SK-N-SH (cell line): ENCODE measurements at regions not wholly inside any gene's neighbourhood (a gene's known extent, or its start where the extent isn't known, plus 50 kb on each side); places are given as distances from the start of the nearest gene placed in this dataset.

Source experiments
- CTCF ChIA-PET: fragments of 300-600, 350-600 bp; formaldehyde crosslinking; extraction: SDS; loops from one replicate; lab custom pipeline; 2021; lab: Yijun Ruan, JAX
- POLR2A ChIA-PET: fragments of 350-600 bp; sonication (Branson Sonifier 250); formaldehyde crosslinking; extraction: SDS; loops from one replicate; lab custom pipeline; 2020; ENCODE audit warnings: antibody characterized with exemption, inconsistent platforms; lab: Yijun Ruan, JAX
- DNase-seq: peaks from one replicate; pipeline ENCODE4 v3.0.0; 2012
- H2AFZ ChIP-seq: fragments of 200-600 bp; sonication (generic); 2 replicates; pipeline ENCODE4 v1.8.1; 2016; ENCODE audit warnings: antibody characterized with exemption, mild to moderate bottlenecking, low read depth
- H3F3A ChIP-seq: fragments of 200-600 bp; sonication (generic); replicated peaks from 2 replicates; pipeline ENCODE3; 2016; ENCODE audit warnings: antibody characterized with exemption, mild to moderate bottlenecking; ENCODE audit not compliant: insufficient read depth
- H3K27ac ChIP-seq, 2 experiments: fragments of 200-500 bp in 1 of 2; fragments of 200-600 bp in 1 of 2; sonication (Bioruptor generic) in 1 of 2; sonication (generic), shearing (Covaris generic) in 1 of 2; 2 replicates each; pipeline versions ENCODE4 v1.5.1 to v1.6.1; 2014 to 2016; ENCODE audit warnings: low read depth in 2 of 2, inconsistent platforms in 1 of 2, low read length in 1 of 2, mild to moderate bottlenecking in 1 of 2, mixed read lengths in 1 of 2
- H3K27me3 ChIP-seq: fragments of 200-600 bp; sonication (generic), shearing (Covaris generic); 2 replicates; pipeline ENCODE4 v1.6.1; 2016; ENCODE audit warnings: mixed run types; ENCODE audit not compliant: insufficient read depth
- H3K36me3 ChIP-seq, 2 experiments: fragments of 200-500 bp in 1 of 2; fragments of 200-600 bp in 1 of 2; sonication (Bioruptor generic) in 1 of 2; sonication (generic) in 1 of 2; replicated peaks in 1 of 2; 2 replicates each; pipeline versions ENCODE3 to v1.5.1; 2014 to 2016; ENCODE audit warnings: low read length in 1 of 2, mild to moderate bottlenecking in 1 of 2; ENCODE audit not compliant: insufficient read depth in 2 of 2, control insufficient read depth in 1 of 2
- H3K4me1 ChIP-seq, 2 experiments: fragments of 200-500 bp in 1 of 2; fragments of 200-600 bp in 1 of 2; sonication (Bioruptor generic) in 1 of 2; sonication (generic), shearing (Covaris generic) in 1 of 2; 2 replicates each; pipeline versions ENCODE4 v1.5.1 to v1.6.1; 2014 to 2016; ENCODE audit warnings: low read depth in 1 of 2, low read length in 1 of 2, mixed run types in 1 of 2; ENCODE audit not compliant: insufficient read depth in 2 of 2, control insufficient read depth in 1 of 2
- H3K4me2 ChIP-seq: fragments of 200-600 bp; sonication (generic), shearing (Covaris generic); 2 replicates; pipeline ENCODE4 v1.6.1; 2017; ENCODE audit warnings: mixed run types
- H3K4me3 ChIP-seq, 2 experiments: fragments of 200-500 bp in 1 of 2; fragments of 200-600 bp in 1 of 2; sonication (Bioruptor generic) in 1 of 2; sonication (generic), shearing (Covaris generic) in 1 of 2; 2 replicates each; pipeline versions ENCODE4 v1.5.1 to v1.8.1; 2014 to 2016; ENCODE audit warnings: low read depth in 2 of 2, inconsistent platforms in 1 of 2, low read length in 1 of 2, mild to moderate bottlenecking in 1 of 2, mixed read lengths in 1 of 2, moderate library complexity in 1 of 2
- H3K79me2 ChIP-seq: fragments of 200-600 bp; sonication (generic); 2 replicates; pipeline ENCODE4 v1.8.1; 2017; ENCODE audit warnings: mild to moderate bottlenecking; ENCODE audit not compliant: insufficient read depth
- H3K9ac ChIP-seq: fragments of 200-600 bp; sonication (generic); 2 replicates; pipeline ENCODE4 v1.6.1; 2017; ENCODE audit warnings: mixed run types
- H3K9me2 ChIP-seq: fragments of 200-600 bp; sonication (generic); 2 replicates; pipeline ENCODE4 v1.6.1; 2017; ENCODE audit warnings: mixed run types
- H3K9me3 ChIP-seq: fragments of 200-600 bp; sonication (generic); 2 replicates; pipeline ENCODE4 v1.6.1; 2017; ENCODE audit warnings: mixed run types, mild to moderate bottlenecking, moderate library complexity
- H4K20me1 ChIP-seq: fragments of 200-600 bp; sonication (generic); 2 replicates; pipeline ENCODE4 v1.6.1; 2017; ENCODE audit warnings: mild to moderate bottlenecking, mixed run types; ENCODE audit not compliant: insufficient read depth
- EP300 ChIP-seq, 2 experiments: IDR thresholded peaks; 2 replicates each; pipeline versions ENCODE4 v1.4.0 to v1.6.1; 2012; ENCODE audit warnings: borderline replicate concordance in 1 of 2, low read depth in 1 of 2, low read length in 1 of 2
- FOXM1 ChIP-seq: IDR thresholded peaks from 2 replicates; pipeline ENCODE4 v1.4.0; 2012; ENCODE audit warnings: low read depth, mild to moderate bottlenecking
- IRF3 ChIP-seq: fragments of 150-350 bp; IDR thresholded peaks from 2 replicates; pipeline ENCODE4 v1.6.1; 2016; ENCODE audit warnings: mild to moderate bottlenecking, low read depth, low read length
- MXI1 ChIP-seq: IDR thresholded peaks from 2 replicates; pipeline ENCODE4 v1.6.1; 2012; ENCODE audit warnings: mild to moderate bottlenecking, low read depth, low read length, improper control_type of control experiment
- NRF1 ChIP-seq: IDR thresholded peaks from 2 replicates; pipeline ENCODE4 v1.6.1; 2012; ENCODE audit warnings: low read depth, mild to moderate bottlenecking, low read length
- PBX3 ChIP-seq: IDR thresholded peaks from 2 replicates; pipeline ENCODE4; 2012
- SMC3 ChIP-seq: IDR thresholded peaks from 2 replicates; pipeline ENCODE4 v1.6.1; 2012; ENCODE audit warnings: low read depth, low read length, improper control_type of control experiment
- TAF1 ChIP-seq: IDR thresholded peaks from 2 replicates; pipeline ENCODE4 v1.6.1; 2012; ENCODE audit warnings: low read depth, mild to moderate bottlenecking, low read length, moderate library complexity, borderline replicate concordance
- TEAD4 ChIP-seq: IDR thresholded peaks from 2 replicates; pipeline ENCODE4 v1.4.0; 2012; ENCODE audit warnings: mild to moderate bottlenecking, borderline replicate concordance; ENCODE audit not compliant: insufficient read depth
- ZBTB33 ChIP-seq: IDR thresholded peaks from 2 replicates; pipeline ENCODE4 v1.4.0; 2012; ENCODE audit warnings: low read depth, borderline replicate concordance
- WGBS: methylation state at CpG from one replicate; pipeline ENCODE4 v1.1.6; 2017; ENCODE audit warnings: low lambda C conversion rate; 5-methylcytosine and 5-hydroxymethylcytosine counted together

GRCh38 chr4:59831746-59832145 lies 1368.4 kb upstream of the ADGRL3 start (continued):
- TF ChIP-seq SMC3 (no peak), NRF1 (no peak), FOXM1 (no peak), TAF1 (no peak), ZBTB33 (no peak), TEAD4 (no peak), EP300 (IDR thresholded peaks at IDR 0.05; ENCODE audit: borderline replicate concordance in 1 of 2, low read depth in 1 of 2, low read length in 1 of 2) (no peak)

- no peaks in the 10 kb centered on the region for H3K9me2 ChIP-seq
- no peak overlapping the region for H3K4me3 ChIP-seq
- no peaks in the 10 kb centered on the region for H3K27me3 ChIP-seq
- H3F3A ChIP-seq, result no peaks in the 10 kb centered on the region
- H3K4me1 ChIP-seq, result no peaks in the 10 kb centered on the region
- no peaks in the 10 kb centered on the region for H3K79me2 ChIP-seq
- H2AFZ ChIP-seq, result no peak overlapping the region
- ChIA-PET POLR2A (no interaction called here), CTCF (no interaction called here)
- H3K9me3 ChIP-seq, result no peaks in the 10 kb centered on the region
- H3K36me3 ChIP-seq, result no peaks in the 10 kb centered on the region
- no peak for DNase-seq
- H3K9ac ChIP-seq, result no peak overlapping the region
- no peak overlapping the region for H3K27ac ChIP-seq
- no peak for TF ChIP-seq PBX3
- TF ChIP-seq EP300 (IDR thresholded peaks at IDR 0.05; ENCODE audit: borderline replicate concordance in 1 of 2, low read depth in 1 of 2, low read length in 1 of 2), result no peak
- no peak overlapping the region for H3K4me2 ChIP-seq
- no peaks in the 10 kb centered on the region for H4K20me1 ChIP-seq
These were observed 1365.2 kb upstream of the ADGRL3 start for GRCh38 chr4:59834943-59835342.

- no peaks in the 10 kb centered on the region for H4K20me1 ChIP-seq
- WGBS, result 24% methylated on average over 1 of the region's 1 CpG
- POLR2A ChIA-PET, result no interaction called here
- no peak overlapping the region for H3K4me3 ChIP-seq
- H3F3A ChIP-seq, result no peaks in the 10 kb centered on the region
- no peaks in the 10 kb centered on the region for H3K27me3 ChIP-seq
- CTCF ChIA-PET, result interaction anchor here (0.9 kb wide), 1 partner anchor 20 kb away, joined by 3 read pairs; no protein-coding TSS in a partner anchor
- no peak overlapping the region for H2AFZ ChIP-seq
- no peak overlapping the region for H3K4me2 ChIP-seq
- H3K9ac ChIP-seq, result no peak overlapping the region
- TF ChIP-seq MXI1 (no peak), IRF3 (no peak)
- no peaks in the 10 kb centered on the region for H3K9me3 ChIP-seq
- no peaks in the 10 kb centered on the region for H3K79me2 ChIP-seq
- no peaks in the 10 kb centered on the region for H3K4me1 ChIP-seq
- H3K27ac ChIP-seq, result no peak overlapping the region
- no peaks in the 10 kb centered on the region for H3K9me2 ChIP-seq
- H3K36me3 ChIP-seq, result no peaks in the 10 kb centered on the region
- no peak for DNase-seq
These were observed 1362.4 kb upstream of the ADGRL3 start for GRCh38 chr4:59837751-59838150.
